ENCODE measurements at regions not wholly inside any gene's neighbourhood (a gene's known extent, or its start where the extent isn't known, plus 50 kb on each side); places are given as distances from the start of the nearest gene placed in this dataset.
"Not testable (repeated sequence)": the region's sequence is repeated elsewhere in the genome, so short reads cannot be mapped to it uniquely, and the experiment has no call there.

GRCh38 chr14:71395151-71395604 is 487.9 kb downstream of the PCNX1 start:
- no peak for DNase-seq (ENCODE audit: low read depth, low spot score)

GRCh38 chr14:71395636-71396035 is 488.4 kb downstream of the PCNX1 start:
- DNase-seq (ENCODE audit: low read depth, low spot score), result no peak

- DNase-seq (ENCODE audit: low read depth, low spot score), result no peak
These were observed 488.9 kb downstream of the PCNX1 start for GRCh38 chr14:71396050-71396677.

- no peak for DNase-seq (ENCODE audit: low read depth, low spot score)
These were observed 490.1 kb downstream of the PCNX1 start for GRCh38 chr14:71397371-71397770.

- no peak for DNase-seq (ENCODE audit: low read depth, low spot score)
These were observed 491.2 kb downstream of the PCNX1 start for GRCh38 chr14:71398450-71398849.

- DNase-seq (ENCODE audit: low read depth, low spot score), result no peak
These were observed 491.8 kb downstream of the PCNX1 start for GRCh38 chr14:71399057-71399487.

- DNase-seq (ENCODE audit: low read depth, low spot score), result no peak
These were observed 493.6 kb downstream of the PCNX1 start for GRCh38 chr14:71400871-71401321.

- DNase-seq (ENCODE audit: low read depth, low spot score), result not testable (repeated sequence)
These were observed 495.2 kb downstream of the PCNX1 start for GRCh38 chr14:71402415-71402814.

- DNase-seq (ENCODE audit: low read depth, low spot score), result no peak
These were observed 496.4 kb downstream of the PCNX1 start for GRCh38 chr14:71403656-71404055.

- DNase-seq (ENCODE audit: low read depth, low spot score), result no peak
These were observed 498.4 kb downstream of the PCNX1 start for GRCh38 chr14:71405676-71406075.

GRCh38 chr14:71408362-71409030 is 501.2 kb downstream of the PCNX1 start:
- no peak for DNase-seq (ENCODE audit: low read depth, low spot score)

GRCh38 chr14:71410578-71411284 is 503.5 kb downstream of the PCNX1 start:
- no peak for DNase-seq (ENCODE audit: low read depth, low spot score)

GRCh38 chr14:71411285-71411595 is 504.0 kb downstream of the PCNX1 start:
- no peak for DNase-seq (ENCODE audit: low read depth, low spot score)

- no peak for DNase-seq (ENCODE audit: low read depth, low spot score)
These were observed 504.5 kb downstream of the PCNX1 start for GRCh38 chr14:71411738-71412137.

GRCh38 chr14:71414631-71415403 is 507.6 kb downstream of the PCNX1 start:
- no peak for DNase-seq (ENCODE audit: low read depth, low spot score)

GRCh38 chr14:71415404-71415690 is 508.1 kb downstream of the PCNX1 start:
- DNase-seq (ENCODE audit: low read depth, low spot score), result no peak

- no peak for DNase-seq (ENCODE audit: low read depth, low spot score)
These were observed 509.1 kb downstream of the PCNX1 start for GRCh38 chr14:71416392-71416791.

GRCh38 chr14:71418532-71419245 is 511.4 kb downstream of the PCNX1 start:
- no peak for DNase-seq (ENCODE audit: low read depth, low spot score)

GRCh38 chr14:71423481-71423880 is 508.7 kb upstream of the RGS6 start:
- no peak for DNase-seq (ENCODE audit: low read depth, low spot score)

GRCh38 chr14:71424941-71425340 is 507.3 kb upstream of the RGS6 start:
- DNase-seq (ENCODE audit: low read depth, low spot score), result no peak

- no peak for DNase-seq (ENCODE audit: low read depth, low spot score)
These were observed 506.2 kb upstream of the RGS6 start for GRCh38 chr14:71426001-71426400.

- no peak for DNase-seq (ENCODE audit: low read depth, low spot score)
These were observed 502.3 kb upstream of the RGS6 start for GRCh38 chr14:71429902-71430301.

Data from iPS DF 19.7 (cell line).